Endothelial cell of umbilical vein (primary cell): ENCODE measurements at regions not wholly inside any gene's neighbourhood (a gene's known extent, or its start where the extent isn't known, plus 50 kb on each side); places are given as distances from the start of the nearest gene placed in this dataset.

Experiments
- BruUV-seq: library from RNA; stranded (reverse); fragments of 400-500 nt; replicated peaks from 2 replicates; lab custom pipeline; 2021; lab: Mats Ljungman, UMichigan
- CTCF ChIA-PET: fragments of 300-600, 350-600 bp; sonication (Branson Sonifier 250); formaldehyde crosslinking; loops from one replicate; lab custom pipeline; 2021; ENCODE audit warnings: antibody characterized with exemption, inconsistent platforms; lab: Charles Lee
- POLR2A ChIA-PET: fragments of 300-600, 350-600 bp; sonication (Branson Sonifier 250); formaldehyde crosslinking; loops from one replicate; lab custom pipeline; 2021; ENCODE audit warnings: antibody characterized with exemption, inconsistent platforms; lab: Charles Lee
- DNase-seq: peaks from one replicate; pipeline ENCODE4 v3.0.0-alpha.2; 2011; ENCODE audit warnings: low read depth, low spot score
- FAIRE-seq: peaks from 2 replicates; lab custom pipeline; 2011; peaks lifted over from hg19 to GRCh38; lab: Jason Lieb, UNC
- H2AFZ ChIP-seq: 2 replicates; pipeline ENCODE4 v1.6.0; 2012; ENCODE audit warnings: low read depth, low read length, control low read depth, inconsistent platforms
- H3K27ac ChIP-seq: 2 replicates; pipeline ENCODE4 v1.5.1; 2011; ENCODE audit warnings: low read depth, mild to moderate bottlenecking, control low read depth, low read length, moderate library complexity; ENCODE audit not compliant: insufficient read depth
- H3K27me3 ChIP-seq, 2 experiments: 2 replicates each; pipeline versions ENCODE4 v1.6.0 to v1.6.1; 2011; ENCODE audit warnings: low read length in 2 of 2, mixed read lengths in 1 of 2; ENCODE audit not compliant: control insufficient read depth in 2 of 2, insufficient read depth in 2 of 2
- H3K36me3 ChIP-seq, 2 experiments: 2 replicates in 1 of 2; 3 replicates in 1 of 2; pipeline ENCODE4 v1.5.1; 2011; ENCODE audit warnings: low read length in 2 of 2, mild to moderate bottlenecking in 1 of 2, moderate library complexity in 1 of 2; ENCODE audit not compliant: control insufficient read depth in 2 of 2, insufficient read depth in 2 of 2; ENCODE audit errors: extremely low read depth in 1 of 2
- H3K4me1 ChIP-seq: 3 replicates; pipeline ENCODE4 v1.5.1; 2011; ENCODE audit warnings: mild to moderate bottlenecking, low read length; ENCODE audit not compliant: control insufficient read depth, insufficient read depth; ENCODE audit errors: extremely low read depth
- H3K4me2 ChIP-seq: 2 replicates; pipeline ENCODE4 v1.6.1; 2011; ENCODE audit warnings: low read length, control low read depth, mixed read lengths; ENCODE audit not compliant: insufficient read depth
- H3K4me3 ChIP-seq, 3 experiments: fragments of 200-600 bp in 1 of 3; sonication (generic), shearing (Covaris generic) in 1 of 3; replicated peaks in 1 of 3; 2 replicates each; pipeline ENCODE4 v1.5.1; 2011 to 2016; ENCODE audit warnings: control low read depth in 3 of 3, low read length in 3 of 3, mild to moderate bottlenecking in 2 of 3, inconsistent platforms in 1 of 3, low read depth in 1 of 3, moderate library complexity in 1 of 3; ENCODE audit not compliant: insufficient read depth in 1 of 3
- H3K79me2 ChIP-seq: 2 replicates; pipeline ENCODE4 v1.6.0; 2012; ENCODE audit warnings: low read length, inconsistent platforms; ENCODE audit not compliant: control insufficient read depth, insufficient read depth
- H3K9ac ChIP-seq: replicated peaks from 2 replicates; pipeline ENCODE3; 2011; ENCODE audit warnings: low read length, control low read depth; ENCODE audit not compliant: insufficient read depth; ENCODE audit errors: extremely low read depth
- H3K9me1 ChIP-seq: replicated peaks from 3 replicates; pipeline ENCODE4 v1.6.0; 2011; ENCODE audit warnings: mild to moderate bottlenecking, low read length; ENCODE audit not compliant: control insufficient read depth, insufficient read depth; ENCODE audit errors: extremely low read depth
- H3K9me3 ChIP-seq: replicated peaks from 2 replicates; pipeline ENCODE4 v1.5.1; 2012; ENCODE audit warnings: low read length, inconsistent platforms; ENCODE audit not compliant: control insufficient read depth, insufficient read depth
- H4K20me1 ChIP-seq: replicated peaks from 2 replicates; pipeline ENCODE3; 2011; ENCODE audit warnings: mild to moderate bottlenecking, low read length; ENCODE audit not compliant: control insufficient read depth, insufficient read depth; ENCODE audit errors: extremely low read depth
- EZH2 ChIP-seq: IDR thresholded peaks from 2 replicates; pipeline ENCODE4 v1.6.1; 2012; ENCODE audit warnings: borderline replicate concordance, low read depth, mild to moderate bottlenecking, moderate library complexity, low read length, inconsistent platforms; ENCODE audit not compliant: severe bottlenecking
- FOS ChIP-seq: IDR thresholded peaks from 2 replicates; pipeline ENCODE4 v1.6.1; 2011; ENCODE audit warnings: mild to moderate bottlenecking, low read length, moderate library complexity, borderline replicate concordance; ENCODE audit not compliant: insufficient read depth
- GATA2 ChIP-seq: IDR thresholded peaks from 2 replicates; pipeline ENCODE4 v1.7.0; 2011; ENCODE audit warnings: low read depth, mild to moderate bottlenecking, moderate library complexity, mixed read lengths, low read length; ENCODE audit not compliant: insufficient read length, insufficient read depth
- JUN ChIP-seq: IDR thresholded peaks from 2 replicates; pipeline ENCODE4 v1.6.1; 2011; ENCODE audit warnings: borderline replicate concordance, low read depth; ENCODE audit not compliant: insufficient read length, insufficient read depth
- MYC ChIP-seq: IDR thresholded peaks from one replicate; pipeline ENCODE4 v1.6.1; 2011; ENCODE audit warnings: mild to moderate bottlenecking, low read depth, low read length
- POLR2A ChIP-seq: IDR thresholded peaks from 2 replicates; pipeline ENCODE4 v1.6.1; 2012; ENCODE audit warnings: low read depth, mild to moderate bottlenecking, control low read depth, low read length
- POLR2AphosphoS5 ChIP-seq: IDR thresholded peaks from 2 replicates; pipeline ENCODE4 v1.6.1; 2012; ENCODE audit warnings: low read depth, mild to moderate bottlenecking, control low read depth, low read length, moderate library complexity; ENCODE audit not compliant: insufficient read depth
- dilution Hi-C: fragments of 300-500 bp; cut with MboI; formaldehyde crosslinking; loops from one replicate; pipeline ENCODE4 v1.15.0; 2019; ENCODE audit warnings: low sequenced_read_pairs; ENCODE audit not compliant: extremely low pct_ligation_motif_present
- intact Hi-C: fragments of 100-400 bp; cut with micrococcal nuclease; formaldehyde crosslinking; loops from one replicate; pipeline ENCODE4 v1.10.0; 2022
- TF ChIP-seq, protein P1 (sequence below), 2 donors: IDR thresholded peaks; 1 replicate in 1 of 2; 2 replicates in 1 of 2; pipeline ENCODE4 v1.5.1; 2011; ENCODE audit warnings: low read length in 2 of 2, mild to moderate bottlenecking in 2 of 2, moderate library complexity in 2 of 2, control low read depth in 1 of 2, inconsistent platforms in 1 of 2, low read depth in 1 of 2; ENCODE audit not compliant: insufficient read depth in 1 of 2; ENCODE audit errors: extremely low read depth in 1 of 2
- TF ChIP-seq, protein P2 (sequence below): IDR thresholded peaks from 2 replicates; pipeline ENCODE4 v1.6.1; 2011; ENCODE audit not compliant: insufficient read depth, insufficient read length

DNA sequence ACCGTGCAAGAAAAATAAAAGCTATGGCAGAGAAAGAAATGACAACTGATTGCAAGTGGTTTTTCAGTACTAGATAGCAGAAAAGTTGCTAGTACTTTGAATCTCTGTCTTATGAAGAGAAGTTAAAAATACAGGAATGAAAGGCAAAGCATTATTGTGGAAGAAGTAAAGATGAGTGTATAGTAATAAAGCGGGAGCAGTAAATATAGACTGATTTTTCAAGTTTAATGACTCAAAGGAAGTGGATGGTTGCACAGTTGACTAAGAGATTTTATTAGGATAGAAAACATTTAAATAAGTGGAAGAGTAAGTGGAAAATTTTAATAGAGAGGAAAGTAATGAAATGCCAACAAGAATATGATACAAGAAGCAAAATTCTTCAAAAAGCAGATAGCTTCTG, 1076.1 kb upstream of the CADM2 start:
- DNase-seq (no peak), FAIRE-seq (no peak)
- H2AFZ ChIP-seq, result no peak overlapping the region
- H3K79me2 ChIP-seq, result no peaks in the 10 kb centered on the region
- no peak overlapping the region for H3K9ac ChIP-seq
- no peaks in the 10 kb centered on the region for H3K4me1 ChIP-seq
- dilution Hi-C loops, result no loop called here
- CTCF ChIA-PET, result no interaction called here
- H3K27me3 ChIP-seq, result no peaks in the 10 kb centered on the region
- H4K20me1 ChIP-seq, result no peaks in the 10 kb centered on the region
- intact Hi-C loops, result no loop called here
- no peak overlapping the region for H3K4me3 ChIP-seq
- TF ChIP-seq, protein P1, sequence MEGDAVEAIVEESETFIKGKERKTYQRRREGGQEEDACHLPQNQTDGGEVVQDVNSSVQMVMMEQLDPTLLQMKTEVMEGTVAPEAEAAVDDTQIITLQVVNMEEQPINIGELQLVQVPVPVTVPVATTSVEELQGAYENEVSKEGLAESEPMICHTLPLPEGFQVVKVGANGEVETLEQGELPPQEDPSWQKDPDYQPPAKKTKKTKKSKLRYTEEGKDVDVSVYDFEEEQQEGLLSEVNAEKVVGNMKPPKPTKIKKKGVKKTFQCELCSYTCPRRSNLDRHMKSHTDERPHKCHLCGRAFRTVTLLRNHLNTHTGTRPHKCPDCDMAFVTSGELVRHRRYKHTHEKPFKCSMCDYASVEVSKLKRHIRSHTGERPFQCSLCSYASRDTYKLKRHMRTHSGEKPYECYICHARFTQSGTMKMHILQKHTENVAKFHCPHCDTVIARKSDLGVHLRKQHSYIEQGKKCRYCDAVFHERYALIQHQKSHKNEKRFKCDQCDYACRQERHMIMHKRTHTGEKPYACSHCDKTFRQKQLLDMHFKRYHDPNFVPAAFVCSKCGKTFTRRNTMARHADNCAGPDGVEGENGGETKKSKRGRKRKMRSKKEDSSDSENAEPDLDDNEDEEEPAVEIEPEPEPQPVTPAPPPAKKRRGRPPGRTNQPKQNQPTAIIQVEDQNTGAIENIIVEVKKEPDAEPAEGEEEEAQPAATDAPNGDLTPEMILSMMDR (IDR thresholded peaks at IDR 0.05; ENCODE audit: extremely low read depth in 1 of 2, insufficient read depth in 1 of 2, low read depth in 1 of 2, low read length in 2 of 2), result no peak
- TF ChIP-seq FOS (no peak), JUN (no peak), POLR2A (no peak), GATA2 (no peak), POLR2AphosphoS5 (no peak), EZH2 (no peak), MYC (no peak)
- TF ChIP-seq, protein P2, sequence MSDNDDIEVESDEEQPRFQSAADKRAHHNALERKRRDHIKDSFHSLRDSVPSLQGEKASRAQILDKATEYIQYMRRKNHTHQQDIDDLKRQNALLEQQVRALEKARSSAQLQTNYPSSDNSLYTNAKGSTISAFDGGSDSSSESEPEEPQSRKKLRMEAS, result no peak
- no peaks in the 10 kb centered on the region for H3K36me3 ChIP-seq
- H3K9me1 ChIP-seq, result no peaks in the 10 kb centered on the region
- H3K4me2 ChIP-seq, result no peak overlapping the region
- BruUV-seq, result no TSS peak
- H3K9me3 ChIP-seq, result no peaks in the 10 kb centered on the region
- H3K27ac ChIP-seq, result no peak overlapping the region
- POLR2A ChIA-PET, result no interaction called here
